ENCODE measurements at regions not wholly inside any gene's neighbourhood (a gene's known extent, or its start where the extent isn't known, plus 50 kb on each side); places are given as distances from the start of the nearest gene placed in this dataset.

GRCh38 chr15:67999320-68000100 is 54.6 kb upstream of the PIAS1 start:
- Histone ChIP-seq H3K27me3 (no peaks in the 10 kb centered on the region), H3K4me1 (no peaks in the 10 kb centered on the region), H3K36me3 (no peaks in the 10 kb centered on the region), H3K27ac (no peak overlapping the region), H3K9me3 (no peaks in the 10 kb centered on the region), H3K4me3 (no peak overlapping the region)
- intact Hi-C loops (cut with DNase I), result no loop called here
- no peak for ATAC-seq
- DNase-seq, result no peak
- TF ChIP-seq, protein P1, sequence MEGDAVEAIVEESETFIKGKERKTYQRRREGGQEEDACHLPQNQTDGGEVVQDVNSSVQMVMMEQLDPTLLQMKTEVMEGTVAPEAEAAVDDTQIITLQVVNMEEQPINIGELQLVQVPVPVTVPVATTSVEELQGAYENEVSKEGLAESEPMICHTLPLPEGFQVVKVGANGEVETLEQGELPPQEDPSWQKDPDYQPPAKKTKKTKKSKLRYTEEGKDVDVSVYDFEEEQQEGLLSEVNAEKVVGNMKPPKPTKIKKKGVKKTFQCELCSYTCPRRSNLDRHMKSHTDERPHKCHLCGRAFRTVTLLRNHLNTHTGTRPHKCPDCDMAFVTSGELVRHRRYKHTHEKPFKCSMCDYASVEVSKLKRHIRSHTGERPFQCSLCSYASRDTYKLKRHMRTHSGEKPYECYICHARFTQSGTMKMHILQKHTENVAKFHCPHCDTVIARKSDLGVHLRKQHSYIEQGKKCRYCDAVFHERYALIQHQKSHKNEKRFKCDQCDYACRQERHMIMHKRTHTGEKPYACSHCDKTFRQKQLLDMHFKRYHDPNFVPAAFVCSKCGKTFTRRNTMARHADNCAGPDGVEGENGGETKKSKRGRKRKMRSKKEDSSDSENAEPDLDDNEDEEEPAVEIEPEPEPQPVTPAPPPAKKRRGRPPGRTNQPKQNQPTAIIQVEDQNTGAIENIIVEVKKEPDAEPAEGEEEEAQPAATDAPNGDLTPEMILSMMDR (IDR thresholded peaks at IDR 0.05), result no peak

DNA sequence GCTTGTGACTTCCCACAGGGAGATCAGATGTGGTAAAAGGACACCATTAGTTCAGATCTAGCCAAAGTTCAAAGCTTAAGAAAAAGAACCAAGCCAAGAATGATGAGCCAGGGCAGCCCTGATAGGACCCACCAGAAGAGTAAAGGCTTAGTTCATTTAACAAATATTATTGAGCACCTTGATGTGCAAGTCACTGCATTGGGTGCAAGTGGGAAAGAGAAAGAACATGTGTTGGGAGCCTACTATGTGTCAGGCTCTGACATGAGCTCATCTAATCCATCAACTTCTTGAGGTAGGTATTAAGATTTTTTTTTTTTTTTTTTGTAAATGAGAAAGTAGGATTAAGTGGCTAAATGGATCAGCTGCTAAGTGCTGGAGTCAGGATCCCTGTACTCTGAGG is 53.4 kb upstream of the PIAS1 start:
- Histone ChIP-seq H3K27ac (no peak overlapping the region), H3K36me3 (no peaks in the 10 kb centered on the region), H3K9me3 (no peaks in the 10 kb centered on the region), H3K4me1 (no peaks in the 10 kb centered on the region), H3K27me3 (no peaks in the 10 kb centered on the region), H3K4me3 (no peak overlapping the region)
- ATAC-seq (no peak), DNase-seq (no peak)
- TF ChIP-seq, protein P1 (IDR thresholded peaks at IDR 0.05), result no peak
- intact Hi-C loops (cut with DNase I), result no loop called here

DNA sequence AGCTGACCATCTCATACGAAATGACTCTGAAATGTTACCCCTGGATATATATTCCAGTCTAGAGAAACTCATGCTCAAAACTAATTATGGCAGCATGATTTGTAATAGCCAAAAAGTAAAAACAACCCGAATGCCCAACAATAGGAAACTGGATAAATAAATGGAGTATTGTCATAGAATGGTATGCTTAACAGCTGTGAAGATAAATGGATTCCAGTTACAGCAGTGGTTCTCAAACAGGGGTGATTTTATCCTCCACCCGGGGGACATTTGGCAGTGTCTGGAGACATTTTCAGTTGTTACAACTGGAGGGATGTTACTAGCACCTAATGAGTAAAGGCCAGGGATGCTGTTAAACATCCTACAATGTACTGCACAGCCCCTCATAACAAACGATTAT is 52.3 kb upstream of the PIAS1 start:
- TF ChIP-seq, protein P1 (IDR thresholded peaks at IDR 0.05), result no peak
- intact Hi-C loops (cut with DNase I), result no loop called here
- no peaks in the 10 kb centered on the region for H3K9me3 ChIP-seq
- no peaks in the 10 kb centered on the region for H3K27me3 ChIP-seq
- H3K36me3 ChIP-seq, result no peaks in the 10 kb centered on the region
- H3K4me3 ChIP-seq, result no peak overlapping the region
- DNase-seq (no peak), ATAC-seq (no peak)
- no peaks in the 10 kb centered on the region for H3K4me1 ChIP-seq
- H3K27ac ChIP-seq, result no peak overlapping the region

- Histone ChIP-seq H3K4me1 (no peaks in the 10 kb centered on the region), H3K27me3 (no peaks in the 10 kb centered on the region), H3K27ac (no peak overlapping the region), H3K9me3 (no peaks in the 10 kb centered on the region), H3K4me3 (no peak overlapping the region), H3K36me3 (no peaks in the 10 kb centered on the region)
- ATAC-seq, result no peak
- no peak for DNase-seq
- intact Hi-C loops (cut with DNase I), result no loop called here
- TF ChIP-seq, protein P1 (IDR thresholded peaks at IDR 0.05), result no peak
Measured at GRCh38 chr15:68003297-68003696, 50.8 kb upstream of the PIAS1 start.

All from upper lobe of right lung (tissue), 1 donor.